NCI-H748 (cell line): ENCODE measurements at regions not wholly inside any gene's neighbourhood (a gene's known extent, or its start where the extent isn't known, plus 50 kb on each side); places are given as distances from the start of the nearest gene placed in this dataset.
"Not testable (repeated sequence)": the region's sequence is repeated elsewhere in the genome, so short reads cannot be mapped to it uniquely, and the experiment has no call there.

Source experiments
- DNase-seq: peaks from one replicate; lab custom pipeline; 2025; ENCODE audit not compliant: unreplicated experiment; lab: John Stamatoyannopoulos, UW

DNA sequence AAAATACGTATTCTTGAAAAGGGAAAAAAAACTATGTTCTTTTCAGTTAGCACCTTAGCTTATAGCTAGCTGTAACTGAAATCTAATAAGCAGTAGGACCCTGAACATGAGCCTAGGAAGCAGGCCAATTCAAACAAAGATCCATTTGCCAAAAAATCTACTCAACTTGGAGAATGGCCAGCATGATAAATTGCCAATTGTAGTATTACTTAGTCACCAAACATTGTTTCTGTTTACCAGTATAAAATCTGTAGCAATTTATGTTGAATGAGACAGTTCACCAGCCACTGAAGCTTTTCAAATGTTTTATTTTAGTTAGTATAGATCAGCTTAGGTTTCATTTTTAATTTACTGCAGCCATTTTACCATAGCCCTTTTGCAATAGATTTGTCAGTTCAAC lies 323.6 kb upstream of the DIPK2B start:
- no peak for DNase-seq

DNA sequence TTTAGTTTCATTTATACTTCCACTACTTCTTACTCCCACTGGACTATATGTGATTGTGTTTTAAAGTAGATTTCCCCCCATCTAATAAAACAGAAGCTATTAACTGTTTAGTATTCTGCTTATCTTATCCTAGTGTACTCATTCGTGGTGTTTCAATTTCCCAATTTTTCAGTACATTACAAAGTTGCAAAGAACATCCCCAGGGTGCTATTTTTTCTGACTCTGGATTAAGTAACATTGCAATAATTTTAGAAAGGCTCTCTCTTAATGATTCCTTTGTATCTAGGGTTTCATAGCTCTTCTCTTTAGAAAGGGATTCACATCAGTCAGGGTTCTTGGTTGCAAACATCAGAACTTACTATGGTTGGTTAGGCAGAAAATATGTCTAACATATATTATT lies 317.9 kb upstream of the DIPK2B start:
- no peak for DNase-seq

DNA sequence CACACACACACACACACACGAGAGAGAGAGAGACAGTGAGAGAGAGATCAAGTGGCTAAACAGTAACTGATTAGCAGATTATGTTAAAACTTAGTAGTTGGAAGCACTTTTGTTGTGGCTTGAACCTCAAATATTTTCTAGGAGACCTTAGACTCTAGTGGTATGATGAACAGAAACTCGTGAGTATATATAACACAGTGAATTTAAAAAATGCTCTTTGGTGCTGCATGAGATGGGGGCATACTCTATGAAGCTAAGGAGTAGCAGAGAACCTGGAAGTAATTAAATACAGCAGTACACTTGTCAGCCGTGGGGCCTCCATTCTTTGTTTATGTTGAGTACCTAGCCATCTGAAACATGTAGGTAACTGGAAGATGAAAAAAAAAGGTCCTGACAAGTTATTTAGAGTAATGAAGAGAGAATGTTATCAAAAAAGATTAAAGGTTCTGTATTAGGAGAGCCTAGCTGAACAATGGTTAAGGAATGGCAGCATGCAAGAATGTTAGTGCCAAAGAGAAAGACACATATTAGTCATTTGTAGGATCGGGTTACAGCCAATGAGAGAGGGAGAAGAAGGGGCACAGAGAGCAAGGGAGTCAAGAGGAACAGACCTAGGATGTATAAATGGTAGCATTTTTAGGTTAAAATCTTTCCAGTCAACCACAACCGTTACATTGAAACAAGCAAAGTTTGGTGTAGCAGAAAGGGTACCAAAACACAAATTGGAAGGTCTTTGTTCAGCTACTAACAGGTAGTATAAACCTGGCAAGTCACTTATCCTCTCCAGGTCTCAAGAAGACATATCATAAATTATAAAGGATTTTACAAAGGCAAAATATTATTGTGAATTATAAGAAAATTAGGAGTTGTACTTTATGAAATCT lies 316.7 kb upstream of the DIPK2B start:
- peak; percentile 0 for DNase-seq

DNA sequence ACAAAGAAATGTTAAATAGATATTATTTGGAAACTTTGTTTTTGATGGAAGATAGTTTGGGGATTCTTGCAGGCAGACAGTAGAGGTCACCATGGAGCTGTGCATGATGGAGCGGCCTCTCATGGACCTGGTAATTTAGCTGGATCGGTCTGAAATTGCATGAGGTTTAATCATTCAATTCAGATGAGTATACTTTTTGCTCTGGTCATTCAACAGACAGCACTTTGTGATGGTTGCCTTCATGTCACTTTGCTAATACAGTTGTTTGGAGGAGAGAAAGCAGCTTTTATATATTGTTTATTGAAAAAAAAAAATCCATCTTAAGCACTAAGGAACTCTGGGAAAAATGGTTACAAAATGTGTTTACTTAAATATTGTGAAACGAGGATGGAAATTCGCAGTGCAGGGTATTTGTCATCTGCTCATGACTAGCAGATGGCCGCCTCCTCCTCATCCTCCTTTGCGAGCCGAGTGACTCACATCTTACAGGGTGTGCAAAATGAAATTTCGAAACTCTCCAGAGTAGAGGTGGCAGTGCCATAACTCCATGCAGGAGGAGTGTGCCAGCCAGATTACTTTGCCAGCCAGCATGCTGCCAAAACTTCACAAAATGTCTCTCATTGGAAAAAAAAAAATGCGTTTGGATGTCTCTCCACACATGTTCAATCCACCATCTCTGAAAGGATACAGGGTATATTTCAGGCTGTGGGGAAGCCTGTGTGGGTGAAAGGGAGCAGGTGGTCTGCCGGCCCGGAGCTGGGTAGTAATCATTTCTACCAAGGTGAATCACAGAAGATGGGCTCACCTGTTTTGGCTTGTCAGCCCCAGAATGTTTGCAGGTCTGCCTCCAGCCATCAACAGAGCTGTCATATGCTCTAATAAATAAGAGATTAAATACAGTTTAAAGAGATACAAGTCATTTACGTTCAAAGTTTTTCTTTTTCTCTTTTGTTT lies 314.9 kb upstream of the DIPK2B start:
- DNase-seq: peak; percentile 38

DNA sequence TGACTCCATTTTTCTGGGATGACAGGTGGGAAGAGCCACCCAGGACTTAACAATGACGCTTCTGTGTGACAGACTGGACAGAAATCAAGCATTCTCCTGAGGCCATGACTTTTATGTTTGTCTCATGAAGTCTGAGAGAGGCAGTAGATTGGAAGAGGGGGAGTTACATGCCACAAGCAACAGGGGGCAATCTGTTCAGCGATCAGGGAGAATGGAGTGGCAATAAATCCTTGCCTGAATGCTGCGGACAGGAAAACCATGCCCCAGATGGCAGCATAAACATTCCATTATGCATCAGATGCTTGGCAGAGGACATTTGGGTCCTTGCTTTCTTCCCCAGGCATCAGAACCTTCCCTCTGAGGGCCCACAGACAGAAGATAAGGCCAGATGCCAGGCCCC lies 312.4 kb upstream of the DIPK2B start:
- no peak for DNase-seq

DNA sequence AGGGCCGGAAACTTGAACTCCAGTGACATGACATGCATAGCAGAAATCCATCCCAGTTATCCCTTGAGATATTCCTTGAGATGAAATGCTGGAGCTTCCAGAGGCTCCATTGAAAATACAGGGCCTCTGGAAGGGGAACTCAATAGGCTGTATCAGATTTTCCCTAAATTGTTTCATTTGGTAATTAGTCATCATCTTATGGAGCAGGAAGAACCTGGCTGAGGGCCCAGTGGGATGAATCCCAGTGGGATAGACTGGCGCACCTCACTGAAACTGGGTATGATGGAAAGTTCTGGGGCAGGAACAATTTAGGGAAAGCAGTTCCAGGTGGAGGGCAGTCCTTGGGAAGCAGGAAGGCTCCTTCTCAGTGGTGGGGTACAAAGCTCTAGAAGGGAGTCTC lies 307.8 kb upstream of the DIPK2B start:
- no peak for DNase-seq

DNA sequence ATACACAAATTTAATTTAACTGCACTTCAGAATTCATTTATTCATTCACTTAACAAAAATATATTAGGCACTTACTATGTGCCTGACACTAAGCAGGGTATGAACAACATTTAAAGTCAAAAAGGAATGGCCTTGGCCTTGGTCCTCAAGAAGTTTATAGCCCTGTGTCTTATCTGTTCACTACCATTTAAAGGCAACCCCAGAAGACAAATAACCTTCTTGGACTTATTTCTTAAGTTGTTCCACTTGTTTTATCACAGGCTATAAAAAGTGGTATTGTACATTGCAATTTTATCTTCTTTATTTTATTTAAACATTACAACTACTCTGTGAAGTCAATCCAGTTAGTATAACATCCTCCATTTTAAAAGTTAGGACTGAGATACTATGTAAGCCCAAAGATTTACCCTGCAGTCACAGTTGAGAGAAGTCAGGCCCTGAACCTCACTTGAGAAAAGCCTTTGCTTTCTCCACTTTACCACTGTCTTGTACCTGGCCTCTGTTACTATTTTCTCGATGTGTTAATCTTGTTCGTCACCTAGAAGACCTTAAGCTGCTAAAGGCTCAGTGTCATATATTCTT lies 305.6 kb upstream of the DIPK2B start:
- no peak for DNase-seq

DNA sequence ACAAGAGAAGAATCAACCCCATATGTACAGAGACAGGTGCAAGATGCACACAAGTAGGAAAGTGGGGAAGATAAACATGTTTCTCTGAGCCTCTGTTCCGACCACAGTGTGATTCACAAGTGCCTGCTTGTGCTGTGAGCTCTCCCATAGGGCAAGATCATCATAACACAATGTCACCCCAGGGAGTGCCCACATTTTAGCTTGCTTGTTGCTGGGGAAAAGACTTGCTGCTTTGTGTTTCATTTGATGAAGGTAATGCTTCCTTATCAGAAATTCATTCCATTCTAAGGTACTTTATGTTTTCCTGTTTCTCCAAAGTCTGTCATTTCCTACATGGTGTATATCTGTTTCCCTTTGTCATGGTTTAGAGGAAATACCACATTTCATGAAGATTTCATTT lies 304.5 kb upstream of the DIPK2B start:
- DNase-seq: no peak

DNA sequence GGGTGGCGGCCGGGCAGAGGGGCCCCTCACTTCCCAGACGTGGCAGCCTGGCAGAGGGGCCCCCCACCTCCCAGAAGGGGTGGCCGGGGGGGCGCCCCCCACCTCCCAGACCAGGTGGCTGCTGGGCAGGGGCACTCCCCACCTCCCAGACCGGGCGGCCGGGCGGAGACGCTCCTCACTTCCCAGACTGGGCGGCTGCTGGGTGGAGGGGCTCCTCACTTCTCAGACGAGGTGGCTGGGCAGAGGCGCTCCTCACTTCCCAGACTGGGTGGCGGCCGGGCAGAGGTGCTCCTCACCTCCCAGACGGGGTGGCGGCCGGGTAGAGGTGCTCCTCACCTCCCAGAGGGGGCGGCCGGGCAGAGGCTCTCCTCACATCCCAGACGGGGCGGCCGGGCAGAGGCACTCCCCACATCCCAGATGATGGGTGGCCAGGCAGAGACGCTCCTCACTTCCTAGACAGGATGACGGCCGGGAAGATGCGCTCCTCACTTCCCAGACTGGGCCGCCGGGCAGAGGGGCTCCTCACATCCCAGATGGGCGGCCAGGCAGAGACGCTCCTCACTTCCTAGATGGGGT lies 303.2 kb upstream of the DIPK2B start:
- not testable (repeated sequence) for DNase-seq

DNA sequence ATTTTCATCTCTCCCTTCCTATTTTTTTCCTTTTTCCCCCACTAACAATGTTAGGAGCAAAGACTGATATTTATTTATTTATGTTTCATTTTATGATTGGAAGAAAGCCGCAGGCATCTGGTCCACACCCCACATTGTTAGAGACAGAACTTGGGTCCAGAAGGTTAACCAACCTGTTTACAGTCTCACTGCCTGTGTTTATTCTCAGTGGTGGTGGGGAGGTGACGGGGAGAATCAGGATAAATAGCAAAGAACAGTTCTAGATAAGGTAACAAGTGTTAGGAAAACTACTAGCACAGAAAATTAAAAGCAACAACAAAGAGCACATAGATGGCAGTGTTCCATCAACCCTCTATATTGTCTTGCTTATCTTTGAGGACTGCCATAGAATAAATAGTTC lies 301.7 kb upstream of the DIPK2B start:
- no peak for DNase-seq

DNA sequence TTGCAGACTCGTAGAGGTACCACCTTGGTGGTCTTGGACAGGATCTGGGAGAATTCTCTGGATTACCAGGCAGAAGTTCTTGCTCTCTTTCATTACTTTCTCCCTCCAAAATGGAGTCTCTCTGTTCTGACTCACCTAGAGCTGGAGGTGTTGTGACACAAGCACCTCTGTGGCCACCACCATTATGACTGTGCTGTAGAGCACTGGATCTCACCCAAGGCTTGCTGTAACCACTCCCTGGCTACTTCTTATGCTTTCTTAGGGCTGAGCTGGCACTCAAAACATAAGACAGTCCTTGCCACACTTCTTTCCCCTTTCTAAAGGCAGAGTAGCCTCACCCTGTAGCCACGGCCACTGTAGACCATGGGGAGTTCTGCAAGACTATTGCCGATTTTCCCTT lies 296.6 kb upstream of the DIPK2B start:
- DNase-seq: no peak

DNA sequence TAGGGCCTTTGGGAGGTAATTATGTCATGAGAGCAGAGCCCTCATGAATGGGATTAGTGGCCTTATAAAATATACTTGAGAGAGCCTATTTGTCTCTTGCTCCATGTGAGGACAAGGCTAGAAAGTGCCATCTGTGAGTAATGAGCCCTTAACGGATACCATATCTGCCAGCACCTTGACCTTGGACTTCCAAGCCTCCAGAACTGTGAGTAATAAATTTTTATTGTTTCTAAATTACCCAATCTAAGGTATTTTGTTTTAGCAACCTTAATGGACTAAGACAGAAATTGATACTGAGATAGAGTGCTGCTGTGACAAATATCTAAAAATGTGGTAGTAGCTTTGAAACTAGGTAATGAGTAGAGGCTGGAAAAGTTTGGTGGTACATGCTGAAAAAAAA lies 285.0 kb upstream of the DIPK2B start:
- no peak for DNase-seq

DNA sequence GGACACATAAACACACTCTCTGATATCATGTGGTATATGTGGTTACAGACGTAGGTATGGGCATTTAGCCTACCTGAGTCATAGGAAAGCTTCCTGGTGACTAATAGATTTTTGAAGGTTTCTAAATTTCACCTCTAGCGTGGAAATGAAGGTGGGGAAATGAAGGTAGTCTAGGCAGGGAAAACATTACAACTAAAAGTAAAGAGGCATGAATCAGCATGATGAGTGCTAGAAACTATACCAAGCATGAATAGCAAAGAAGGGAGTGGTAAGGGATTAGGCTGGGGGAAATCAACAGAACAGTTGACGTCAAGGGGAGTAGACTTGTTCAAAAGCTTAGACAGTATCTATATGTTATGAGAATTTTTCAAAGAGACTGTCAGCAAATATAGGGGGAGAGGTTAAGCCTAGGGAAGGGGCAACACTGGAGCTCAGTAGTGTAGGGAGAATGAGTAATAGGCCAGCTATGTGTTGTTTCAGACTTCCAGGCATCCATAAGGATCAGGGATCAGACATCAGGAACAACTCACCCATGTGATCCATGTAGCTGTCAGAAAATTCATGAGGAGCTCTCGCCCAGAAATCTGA lies 279.3 kb upstream of the DIPK2B start:
- no peak for DNase-seq

DNA sequence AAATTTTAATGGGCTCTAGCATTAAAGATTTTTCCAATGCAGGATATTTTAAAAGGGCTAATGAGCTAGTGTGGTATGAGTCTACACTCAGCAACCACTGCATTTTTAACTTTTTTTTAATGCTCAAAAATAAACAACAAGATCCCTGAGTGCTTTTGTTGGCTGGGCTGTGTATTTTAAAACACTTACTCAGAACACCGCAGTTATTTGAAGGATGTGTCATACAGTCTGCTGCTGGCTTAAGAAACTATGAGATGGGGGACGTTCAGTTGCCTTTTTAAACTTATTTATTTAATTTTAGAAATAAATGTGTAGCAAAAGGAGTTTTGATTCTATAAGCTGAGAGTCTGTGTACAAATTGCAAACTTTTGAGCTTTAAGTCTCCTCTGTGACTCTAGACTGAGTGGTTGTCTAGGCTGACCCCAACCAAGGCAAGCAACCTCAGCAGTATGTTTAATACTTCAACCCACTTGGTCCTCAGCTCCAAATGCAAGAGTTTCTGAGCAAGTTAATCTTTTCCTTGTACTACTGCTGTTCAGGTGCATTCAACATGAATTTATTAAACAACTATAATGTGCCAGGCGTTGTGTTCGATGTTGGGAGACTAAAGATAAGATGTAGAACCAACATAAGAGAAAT lies 278.6 kb upstream of the DIPK2B start:
- DNase-seq: no peak

DNA sequence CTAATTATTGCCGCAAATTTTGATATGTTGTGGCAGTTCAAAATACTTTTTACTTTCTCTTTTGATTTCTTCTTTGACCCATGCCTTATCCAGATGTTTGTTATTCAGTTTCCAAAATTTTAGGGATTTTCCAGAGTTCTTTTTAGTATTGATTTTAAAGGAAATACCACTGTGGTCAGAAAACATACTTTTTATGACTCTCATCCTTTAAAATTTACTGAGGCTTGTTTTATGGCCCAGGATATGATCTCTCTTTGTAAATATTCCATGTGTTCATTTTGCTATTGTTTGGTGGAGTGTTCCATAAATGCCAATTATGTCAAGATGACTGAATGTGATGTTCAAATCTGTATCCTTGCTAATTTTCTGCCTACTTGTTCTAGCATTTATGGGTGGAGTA lies 272.3 kb upstream of the DIPK2B start:
- DNase-seq: no peak

DNA sequence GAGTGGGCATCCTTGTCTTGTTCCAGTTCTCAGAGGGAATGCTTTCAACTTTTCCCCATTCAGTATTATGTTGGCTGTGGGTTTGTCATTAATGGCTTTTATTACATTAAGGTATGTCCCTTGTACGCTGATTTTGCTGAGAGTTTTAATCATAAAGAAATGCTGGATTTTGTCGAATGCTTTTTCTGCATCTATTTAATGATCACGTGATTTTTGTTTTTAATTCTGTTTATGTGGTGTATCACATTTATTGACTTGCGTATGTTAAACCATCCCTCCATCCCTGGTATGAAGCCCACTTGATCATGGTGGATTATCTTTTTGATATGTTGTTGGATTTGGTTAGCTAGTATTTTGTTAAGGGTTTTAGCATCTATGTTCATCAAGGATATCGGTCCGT lies 266.9 kb upstream of the DIPK2B start:
- not testable (repeated sequence) for DNase-seq

DNA sequence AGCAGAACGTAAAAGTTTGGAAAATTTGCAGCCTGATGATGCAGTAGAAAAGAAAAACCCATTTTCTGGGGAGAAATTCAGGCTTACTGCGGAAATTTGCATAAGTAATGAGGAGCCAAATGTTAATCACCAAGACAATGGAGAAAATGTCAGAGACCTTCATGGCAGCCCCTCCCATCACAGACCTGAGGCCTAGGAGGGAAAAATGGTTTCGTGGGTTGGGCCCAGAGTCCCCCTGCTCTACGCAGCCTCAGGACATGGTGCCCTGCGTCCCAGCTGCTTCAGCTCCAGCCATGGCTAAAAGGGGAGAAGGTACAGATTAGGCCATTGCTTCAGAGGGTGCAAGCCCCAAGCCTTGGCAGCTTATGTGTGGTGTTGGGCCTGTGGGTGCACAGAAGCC lies 255.1 kb upstream of the DIPK2B start:
- DNase-seq: not testable (repeated sequence)

DNA sequence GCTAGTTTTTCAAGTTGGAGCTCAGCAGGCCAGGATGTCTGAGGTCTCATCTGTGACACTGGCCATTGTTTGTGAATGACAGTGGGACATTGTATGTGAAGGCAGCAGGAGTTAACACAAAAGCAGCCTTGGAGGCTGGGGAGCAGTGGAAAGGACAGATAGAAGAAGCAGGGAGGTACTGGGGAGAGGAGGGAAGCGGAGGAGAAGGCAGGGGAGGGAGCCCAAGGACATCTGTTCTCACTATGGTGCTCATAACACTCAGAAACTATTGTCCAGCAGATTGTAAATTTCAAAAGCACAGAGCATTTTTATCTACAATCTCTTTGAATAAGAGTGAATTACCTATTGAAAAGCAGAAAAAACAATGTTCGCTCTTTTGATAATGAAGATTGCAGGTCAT lies 253.6 kb upstream of the DIPK2B start:
- no peak for DNase-seq

DNA sequence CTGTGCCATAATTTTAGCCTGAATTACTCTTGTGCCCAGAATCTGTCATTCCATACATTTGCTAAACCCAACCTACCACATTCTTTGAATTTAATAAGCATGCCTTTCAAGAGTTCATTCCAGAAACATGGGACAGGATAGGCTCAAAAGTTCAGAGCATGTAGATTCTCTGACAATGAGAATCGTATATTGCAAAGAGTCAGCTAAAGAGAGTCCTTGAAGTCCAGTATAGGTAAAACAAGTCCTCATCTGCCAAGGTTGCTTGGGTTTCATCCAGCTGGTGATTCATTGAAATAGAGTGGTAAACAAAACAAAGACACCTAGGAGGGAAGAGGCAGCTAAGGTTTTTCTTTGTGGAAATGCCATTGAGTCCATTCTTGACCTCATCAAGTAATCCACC lies 249.3 kb upstream of the DIPK2B start:
- no peak for DNase-seq

DNA sequence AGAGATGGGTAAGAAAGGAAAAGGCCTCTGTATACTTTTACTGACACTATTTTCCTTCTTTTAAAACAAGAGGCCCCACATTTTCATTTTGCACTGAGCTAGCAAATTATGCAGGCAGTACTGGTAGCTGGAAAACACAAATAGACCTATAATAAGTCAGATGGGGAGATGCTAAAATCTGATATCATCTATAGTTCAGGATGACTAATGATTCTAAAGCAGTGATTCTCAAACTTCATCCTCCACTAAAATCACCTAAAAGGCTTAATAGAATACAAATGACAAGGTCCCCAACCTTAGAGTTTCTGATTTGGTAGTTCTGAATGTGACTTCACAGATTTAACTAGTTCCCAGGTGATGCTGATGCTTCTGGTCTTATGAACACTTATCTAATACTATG lies 247.3 kb upstream of the DIPK2B start:
- DNase-seq: no peak
